ENCODE measurements at regions not wholly inside any gene's neighbourhood (a gene's known extent, or its start where the extent isn't known, plus 50 kb on each side); places are given as distances from the start of the nearest gene placed in this dataset.

DNA sequence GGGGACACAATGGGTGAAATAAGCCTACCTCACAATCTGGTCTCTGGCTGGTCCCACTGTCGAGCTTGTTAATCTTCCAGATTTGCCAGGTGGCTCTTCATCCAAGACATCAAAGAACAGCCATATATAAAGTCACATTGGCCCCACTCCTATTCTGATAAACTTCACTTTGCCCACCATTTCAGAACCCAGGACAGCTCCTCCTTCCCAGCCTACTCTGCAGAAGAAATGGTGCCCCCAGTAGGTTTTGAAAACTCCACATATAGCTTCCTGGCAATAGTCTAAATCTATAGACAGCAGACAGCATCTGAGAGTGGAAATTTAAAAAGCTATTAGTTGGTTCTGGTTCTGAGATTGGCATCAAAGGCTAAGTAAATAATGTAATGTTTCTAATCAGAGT, 143.1 kb upstream of the PCSK2 start:
- no peak overlapping the region for H4K8ac ChIP-seq (replicated peaks; ENCODE audit: insufficient read length, low read depth, low read length)
- TF ChIP-seq, protein P1, sequence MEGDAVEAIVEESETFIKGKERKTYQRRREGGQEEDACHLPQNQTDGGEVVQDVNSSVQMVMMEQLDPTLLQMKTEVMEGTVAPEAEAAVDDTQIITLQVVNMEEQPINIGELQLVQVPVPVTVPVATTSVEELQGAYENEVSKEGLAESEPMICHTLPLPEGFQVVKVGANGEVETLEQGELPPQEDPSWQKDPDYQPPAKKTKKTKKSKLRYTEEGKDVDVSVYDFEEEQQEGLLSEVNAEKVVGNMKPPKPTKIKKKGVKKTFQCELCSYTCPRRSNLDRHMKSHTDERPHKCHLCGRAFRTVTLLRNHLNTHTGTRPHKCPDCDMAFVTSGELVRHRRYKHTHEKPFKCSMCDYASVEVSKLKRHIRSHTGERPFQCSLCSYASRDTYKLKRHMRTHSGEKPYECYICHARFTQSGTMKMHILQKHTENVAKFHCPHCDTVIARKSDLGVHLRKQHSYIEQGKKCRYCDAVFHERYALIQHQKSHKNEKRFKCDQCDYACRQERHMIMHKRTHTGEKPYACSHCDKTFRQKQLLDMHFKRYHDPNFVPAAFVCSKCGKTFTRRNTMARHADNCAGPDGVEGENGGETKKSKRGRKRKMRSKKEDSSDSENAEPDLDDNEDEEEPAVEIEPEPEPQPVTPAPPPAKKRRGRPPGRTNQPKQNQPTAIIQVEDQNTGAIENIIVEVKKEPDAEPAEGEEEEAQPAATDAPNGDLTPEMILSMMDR (conservative IDR thresholded peaks at IDR 0.05), result 0 out of 3 replicates have a peak, but pooled peaks have one; percentile 16
- no peaks in the 10 kb centered on the region for H3K79me1 ChIP-seq (ENCODE audit: insufficient read depth, low read depth, low read length, poor library complexity, severe bottlenecking)
- no peak overlapping the region for H3K23ac ChIP-seq (ENCODE audit: insufficient read length, low read depth, low read length)
- H3K27ac ChIP-seq (ENCODE audit: insufficient read length, low read depth, low read length), result no peak overlapping the region
- no peaks in the 10 kb centered on the region for H3K27me3 Mint-ChIP-seq (ENCODE audit: low read depth)
- H4K5ac ChIP-seq (ENCODE audit: insufficient read length, low read depth, low read length), result no peak overlapping the region
- H3T11ph ChIP-seq (ENCODE audit: low read length), result no peak overlapping the region
- no peak for DNase-seq
- no peak overlapping the region for H3K9ac ChIP-seq (ENCODE audit: extremely low read depth, insufficient read length, low read length)
- H3K9me3 Mint-ChIP-seq, result no peaks in the 10 kb centered on the region; a peak in 2 of 5 replicates
- no peaks in the 10 kb centered on the region for H3K4me1 Mint-ChIP-seq
- no CpG with 5 or more reads among the region's 1 CpG for WGBS (ENCODE audit: extremely low coverage, insufficient read length, low lambda C conversion rate)
- no peak overlapping the region for H3K4me3 Mint-ChIP-seq
- no peak overlapping the region for H2BK15ac ChIP-seq (ENCODE audit: low read depth, low read length)
- no peaks in the 10 kb centered on the region for H3K79me2 ChIP-seq (ENCODE audit: insufficient read depth, low read length)
- no peak overlapping the region for H2AFZ ChIP-seq (ENCODE audit: low read length)
- H3K27me3 ChIP-seq (ENCODE audit: insufficient read depth, low read length), result no peaks in the 10 kb centered on the region
- H3K9me3 ChIP-seq (ENCODE audit: control insufficient read depth, low read depth, low read length), result no peaks in the 10 kb centered on the region
- H4K91ac ChIP-seq (ENCODE audit: insufficient read length, low read depth, low read length), result no peak overlapping the region
- H3K4ac ChIP-seq (ENCODE audit: low read depth, low read length), result no peak overlapping the region
- no peaks in the 10 kb centered on the region for H3K36me3 Mint-ChIP-seq (ENCODE audit: insufficient read depth in 1 of 3, low read depth in 3 of 3)
- no peak overlapping the region for H2BK5ac ChIP-seq (ENCODE audit: insufficient read length, low read length)
- H3K23me2 ChIP-seq (ENCODE audit: insufficient read length, low read depth, low read length, poor library complexity, severe bottlenecking), result no peaks in the 10 kb centered on the region
- H4K20me1 ChIP-seq (ENCODE audit: control insufficient read depth, insufficient read depth, insufficient read length), result no peaks in the 10 kb centered on the region
- H3K4me1 ChIP-seq (ENCODE audit: insufficient read depth, low read length), result no peaks in the 10 kb centered on the region
- H2BK120ac ChIP-seq (ENCODE audit: low read depth, low read length, poor library complexity, severe bottlenecking), result no peak overlapping the region
- H2AK5ac ChIP-seq (ENCODE audit: insufficient read length, low read length), result no peak overlapping the region
- H2BK20ac ChIP-seq (ENCODE audit: low read depth, low read length, poor library complexity, severe bottlenecking), result no peak overlapping the region
- peak overlapping the region in 1 of 3 experiments; percentile 64; a peak in 1 of 7 replicates for H3K27ac Mint-ChIP-seq
- H3K18ac ChIP-seq (ENCODE audit: insufficient read length, low read depth, low read length), result no peak overlapping the region
- H2BK12ac ChIP-seq (ENCODE audit: insufficient read length, low read depth, low read length), result no peak overlapping the region
- H3K4me2 ChIP-seq (ENCODE audit: insufficient read depth, insufficient read length, low read length), result no peak overlapping the region
- no peak overlapping the region for H3K14ac ChIP-seq (ENCODE audit: insufficient read depth, low read length)
- no peak overlapping the region for H3K56ac ChIP-seq (ENCODE audit: insufficient read length, low read depth, low read length)

Measured in H9 (cell line).